ENCODE measurements at regions not wholly inside any gene's neighbourhood (a gene's known extent, or its start where the extent isn't known, plus 50 kb on each side); places are given as distances from the start of the nearest gene placed in this dataset.

DNA sequence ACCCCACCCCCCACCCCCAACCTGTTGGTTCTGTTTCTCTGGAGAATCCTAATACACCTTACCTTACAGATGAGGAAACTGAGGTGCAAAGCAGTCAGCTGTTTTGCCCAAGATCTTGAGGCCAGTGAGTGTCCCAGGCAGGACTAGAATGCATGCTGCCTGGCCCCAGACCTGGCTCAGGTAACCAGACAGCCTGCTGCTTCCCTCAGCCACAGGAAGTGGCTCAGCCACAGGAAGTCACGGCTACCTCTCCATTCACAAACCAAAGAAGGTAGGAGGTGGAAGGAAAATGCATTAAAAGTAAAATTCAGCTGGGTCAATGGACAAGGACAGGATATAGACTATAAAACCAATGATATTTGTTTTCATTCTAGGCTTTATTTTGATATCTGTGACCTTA, 517.6 kb downstream of the CD83 start:
- no peak for TF ChIP-seq POLR2A (IDR thresholded peaks at IDR 0.05; ENCODE audit: low read depth)
- TF ChIP-seq, protein P1, sequence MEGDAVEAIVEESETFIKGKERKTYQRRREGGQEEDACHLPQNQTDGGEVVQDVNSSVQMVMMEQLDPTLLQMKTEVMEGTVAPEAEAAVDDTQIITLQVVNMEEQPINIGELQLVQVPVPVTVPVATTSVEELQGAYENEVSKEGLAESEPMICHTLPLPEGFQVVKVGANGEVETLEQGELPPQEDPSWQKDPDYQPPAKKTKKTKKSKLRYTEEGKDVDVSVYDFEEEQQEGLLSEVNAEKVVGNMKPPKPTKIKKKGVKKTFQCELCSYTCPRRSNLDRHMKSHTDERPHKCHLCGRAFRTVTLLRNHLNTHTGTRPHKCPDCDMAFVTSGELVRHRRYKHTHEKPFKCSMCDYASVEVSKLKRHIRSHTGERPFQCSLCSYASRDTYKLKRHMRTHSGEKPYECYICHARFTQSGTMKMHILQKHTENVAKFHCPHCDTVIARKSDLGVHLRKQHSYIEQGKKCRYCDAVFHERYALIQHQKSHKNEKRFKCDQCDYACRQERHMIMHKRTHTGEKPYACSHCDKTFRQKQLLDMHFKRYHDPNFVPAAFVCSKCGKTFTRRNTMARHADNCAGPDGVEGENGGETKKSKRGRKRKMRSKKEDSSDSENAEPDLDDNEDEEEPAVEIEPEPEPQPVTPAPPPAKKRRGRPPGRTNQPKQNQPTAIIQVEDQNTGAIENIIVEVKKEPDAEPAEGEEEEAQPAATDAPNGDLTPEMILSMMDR (IDR thresholded peaks at IDR 0.05), result no peak
